HFFc6 (cell line): ENCODE measurements at regions not wholly inside any gene's neighbourhood (a gene's known extent, or its start where the extent isn't known, plus 50 kb on each side); places are given as distances from the start of the nearest gene placed in this dataset.

Experiments
- DNase-seq: peaks from one replicate; pipeline ENCODE4 v3.0.0-alpha.2; 2018
- H3K27ac Mint-ChIP-seq: 2 replicates; pipeline ENCODE4 v1.8.0; 2020; ENCODE audit warnings: mild to moderate bottlenecking, mixed read lengths
- H3K27me3 Mint-ChIP-seq: 2 replicates; pipeline ENCODE4 v1.8.0; 2021; ENCODE audit warnings: mild to moderate bottlenecking, moderate library complexity, mixed read lengths; ENCODE audit not compliant: insufficient read depth
- H3K36me3 Mint-ChIP-seq: 2 replicates; pipeline ENCODE4 v1.8.0; 2021; ENCODE audit warnings: low read depth, mixed read lengths
- H3K4me1 Mint-ChIP-seq: 2 replicates; pipeline ENCODE4 v1.8.0; 2020; ENCODE audit warnings: low read depth, mixed read lengths
- H3K4me3 Mint-ChIP-seq: 2 replicates; pipeline ENCODE4 v1.8.0; 2020; ENCODE audit warnings: mild to moderate bottlenecking, moderate library complexity, mixed read lengths
- H3K9me3 Mint-ChIP-seq: 2 replicates; pipeline ENCODE4 v1.8.0; 2020; ENCODE audit warnings: mild to moderate bottlenecking, mixed read lengths
- TF ChIP-seq, protein P1 (sequence below): fragments of 200-600 bp; sonication (generic); IDR thresholded peaks from 2 replicates; pipeline ENCODE4 v1.5.0; 2021; ENCODE audit warnings: antibody characterized with exemption, mild to moderate bottlenecking

DNA sequence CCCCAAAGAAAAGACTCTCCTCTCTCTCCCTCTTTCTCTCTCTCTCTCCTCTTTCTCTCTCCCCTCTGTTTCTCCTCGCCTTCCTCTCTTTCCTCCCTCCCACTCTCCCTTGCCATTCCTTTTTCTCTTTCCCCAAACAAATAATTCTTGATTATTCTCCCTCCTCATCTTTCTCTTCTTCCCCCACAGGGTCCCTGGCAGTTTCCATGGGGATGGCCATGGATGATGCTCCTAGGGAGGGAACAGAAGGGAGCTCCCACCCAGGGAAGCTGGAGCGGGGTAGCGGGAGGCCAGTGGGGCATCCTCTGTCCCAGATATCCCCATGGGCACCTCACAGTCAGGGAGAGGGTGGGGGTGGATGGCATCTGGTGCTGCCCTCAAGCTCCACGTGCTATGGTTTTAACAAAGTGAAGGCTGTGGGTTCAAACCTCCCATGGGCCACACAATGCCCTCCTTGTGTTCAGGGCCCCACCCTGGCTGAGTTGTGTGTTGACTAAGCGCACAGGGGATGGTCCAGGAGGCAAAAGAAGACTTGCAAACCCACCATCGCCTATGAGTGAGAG lies 266.4 kb downstream of the BUD13 start:
- peaks cover 8% of the 10 kb centered on the region for H3K9me3 Mint-ChIP-seq
- H3K4me3 Mint-ChIP-seq: no peak overlapping the region

DNA sequence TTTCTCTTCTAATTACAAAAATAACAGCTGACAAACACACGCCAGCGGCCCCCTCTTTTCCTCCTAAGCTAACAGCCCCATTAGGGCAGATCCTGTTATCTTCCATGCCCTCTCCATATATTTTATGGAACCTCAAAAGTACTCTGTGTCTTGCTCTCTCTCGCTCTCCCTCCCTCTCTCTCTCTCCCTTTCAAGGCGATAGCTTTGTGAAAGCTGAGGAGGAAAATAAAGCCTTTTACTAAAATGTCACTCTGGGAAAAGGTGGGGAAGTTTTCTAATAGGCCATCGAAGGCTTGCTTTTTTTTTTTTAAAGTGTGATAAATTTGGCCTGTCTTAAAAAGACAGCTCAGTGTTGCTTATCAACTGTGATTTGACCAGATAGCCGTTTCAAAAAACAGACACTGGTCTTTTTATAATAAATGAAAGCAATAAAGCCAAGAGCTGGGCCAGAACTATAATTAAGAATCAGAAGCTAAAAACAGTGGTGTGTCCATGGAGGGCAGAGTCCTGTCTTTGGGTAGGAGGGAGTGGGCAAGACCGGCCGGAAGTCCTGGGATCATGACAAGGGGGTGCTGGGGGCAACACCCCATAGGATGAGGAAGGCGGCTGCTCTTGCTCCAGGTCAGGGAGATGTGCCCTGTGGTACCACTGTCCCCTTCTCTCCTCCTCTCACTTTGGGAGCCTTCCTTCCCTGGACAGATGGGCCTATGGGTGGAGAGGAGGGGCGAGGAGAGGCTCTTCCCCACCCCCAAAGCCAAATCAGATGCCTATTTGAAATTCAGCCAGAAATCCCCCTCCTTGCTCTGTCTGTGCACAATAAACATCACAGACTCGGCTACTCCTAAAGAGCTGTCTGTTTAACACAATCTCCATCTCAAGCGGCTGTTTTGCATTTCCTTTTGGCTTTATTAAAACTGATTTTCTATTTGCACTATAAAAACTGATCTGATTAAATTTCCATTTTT lies 267.2 kb downstream of the BUD13 start:
- Mint-ChIP-seq H3K27me3 (peaks cover 13% of the 10 kb centered on the region), H3K4me1 (no peaks in the 10 kb centered on the region), H3K4me3 (no peak overlapping the region), H3K9me3 (peaks cover 8% of the 10 kb centered on the region), H3K36me3 (no peaks in the 10 kb centered on the region), H3K27ac (no peak overlapping the region)
- no peak for DNase-seq
- TF ChIP-seq, protein P1, sequence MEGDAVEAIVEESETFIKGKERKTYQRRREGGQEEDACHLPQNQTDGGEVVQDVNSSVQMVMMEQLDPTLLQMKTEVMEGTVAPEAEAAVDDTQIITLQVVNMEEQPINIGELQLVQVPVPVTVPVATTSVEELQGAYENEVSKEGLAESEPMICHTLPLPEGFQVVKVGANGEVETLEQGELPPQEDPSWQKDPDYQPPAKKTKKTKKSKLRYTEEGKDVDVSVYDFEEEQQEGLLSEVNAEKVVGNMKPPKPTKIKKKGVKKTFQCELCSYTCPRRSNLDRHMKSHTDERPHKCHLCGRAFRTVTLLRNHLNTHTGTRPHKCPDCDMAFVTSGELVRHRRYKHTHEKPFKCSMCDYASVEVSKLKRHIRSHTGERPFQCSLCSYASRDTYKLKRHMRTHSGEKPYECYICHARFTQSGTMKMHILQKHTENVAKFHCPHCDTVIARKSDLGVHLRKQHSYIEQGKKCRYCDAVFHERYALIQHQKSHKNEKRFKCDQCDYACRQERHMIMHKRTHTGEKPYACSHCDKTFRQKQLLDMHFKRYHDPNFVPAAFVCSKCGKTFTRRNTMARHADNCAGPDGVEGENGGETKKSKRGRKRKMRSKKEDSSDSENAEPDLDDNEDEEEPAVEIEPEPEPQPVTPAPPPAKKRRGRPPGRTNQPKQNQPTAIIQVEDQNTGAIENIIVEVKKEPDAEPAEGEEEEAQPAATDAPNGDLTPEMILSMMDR: no peak

More for the DNA sequence above, 266.4 kb downstream of the BUD13 start:
- Mint-ChIP-seq H3K27me3 (peaks cover 16% of the 10 kb centered on the region), H3K36me3 (no peaks in the 10 kb centered on the region), H3K4me1 (no peaks in the 10 kb centered on the region), H3K27ac (no peak overlapping the region)
- no peak for DNase-seq
- TF ChIP-seq, protein P1: no peak

DNA sequence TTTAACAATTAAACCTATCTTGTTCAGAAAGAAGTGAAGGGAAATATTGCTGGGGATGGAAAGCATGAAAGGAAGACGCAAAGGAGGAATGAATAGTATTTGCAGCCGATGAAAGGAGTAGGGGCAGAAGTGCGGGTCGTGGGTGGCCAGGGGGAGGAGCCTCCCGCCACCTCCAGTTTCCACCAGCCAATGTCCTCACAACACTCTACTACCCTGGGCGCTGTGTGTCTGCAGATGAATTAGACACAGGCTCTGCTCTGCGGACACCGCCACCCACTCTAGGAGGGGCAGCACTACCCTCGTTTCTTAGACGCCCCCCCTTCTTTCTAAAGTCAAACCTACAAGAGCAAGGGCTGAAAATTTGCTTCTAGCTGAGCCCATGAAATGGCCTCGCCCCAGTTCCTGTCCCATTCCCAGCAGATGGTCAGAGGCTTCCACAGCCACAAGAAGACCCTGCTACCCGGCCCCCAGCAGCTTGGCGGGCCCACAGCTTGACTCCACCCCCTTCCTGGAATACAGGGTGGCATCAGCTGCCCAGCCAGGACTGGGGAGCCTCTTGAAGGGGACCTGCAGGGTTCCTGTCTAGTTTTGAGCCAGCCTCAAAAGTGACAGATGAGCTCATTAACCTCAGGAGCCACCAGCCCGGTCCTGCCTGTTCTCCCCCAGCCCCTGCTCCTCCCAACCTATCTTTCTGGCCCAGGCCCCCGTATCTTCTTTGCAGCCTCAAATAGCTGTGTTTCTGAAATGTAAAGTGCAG lies 268.1 kb downstream of the BUD13 start:
- Mint-ChIP-seq H3K9me3 (peaks cover 2% of the 10 kb centered on the region), H3K4me3 (no peak overlapping the region), H3K4me1 (no peaks in the 10 kb centered on the region), H3K27me3 (peaks cover 13% of the 10 kb centered on the region), H3K27ac (no peak overlapping the region), H3K36me3 (no peaks in the 10 kb centered on the region)
- TF ChIP-seq, protein P1: no peak
- DNase-seq: no peak

DNA sequence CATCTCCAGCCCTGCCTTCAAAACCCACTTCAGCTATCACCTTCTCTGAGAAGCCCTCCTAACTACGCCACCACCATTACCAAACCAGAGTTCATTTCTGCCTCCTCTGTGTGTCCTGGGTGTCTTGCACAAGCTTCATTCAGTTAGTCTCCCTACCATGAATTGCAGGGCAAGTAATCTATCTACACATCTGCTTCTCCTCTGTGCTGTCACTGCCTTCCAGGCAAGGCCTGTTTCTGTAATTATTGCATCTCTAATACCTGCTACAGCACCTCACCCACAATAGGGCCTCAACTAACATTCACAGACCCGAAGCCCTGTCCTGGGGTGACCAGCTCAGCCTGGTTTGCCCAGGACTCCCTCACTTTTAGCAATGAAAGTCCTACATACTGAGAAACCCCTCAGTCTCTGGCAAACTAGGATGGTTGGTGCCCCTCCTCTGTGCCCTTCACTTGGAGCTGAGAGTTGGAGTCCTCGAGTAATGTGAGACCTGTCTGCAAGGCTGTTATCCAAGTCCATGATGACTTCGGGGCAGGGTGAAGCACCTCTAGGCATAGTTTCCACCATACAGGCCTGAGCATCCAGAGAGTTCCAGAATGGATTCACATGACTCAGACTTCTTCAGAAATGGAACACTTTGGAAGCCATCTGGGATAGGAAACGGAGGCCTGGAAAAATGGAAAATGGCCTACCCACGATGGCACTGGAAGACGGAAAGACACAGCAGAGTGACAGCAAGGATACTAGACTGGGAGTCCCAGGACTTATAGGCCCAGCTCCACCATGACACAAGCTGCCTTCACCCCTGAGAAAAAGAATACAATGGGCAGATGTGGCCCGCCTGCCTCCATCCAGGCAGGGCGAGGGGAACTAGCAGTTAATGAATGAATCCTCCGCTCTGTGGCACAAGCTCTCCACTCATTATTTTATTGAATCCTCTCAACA lies 269.3 kb downstream of the BUD13 start:
- Mint-ChIP-seq H3K9me3 (no peaks in the 10 kb centered on the region; the same call in 1 of the 2 replicates), H3K4me1 (no peaks in the 10 kb centered on the region), H3K4me3 (no peak overlapping the region), H3K27me3 (peaks cover 13% of the 10 kb centered on the region), H3K36me3 (no peaks in the 10 kb centered on the region), H3K27ac (no peak overlapping the region)
- TF ChIP-seq, protein P1: no peak
- no peak for DNase-seq

DNA sequence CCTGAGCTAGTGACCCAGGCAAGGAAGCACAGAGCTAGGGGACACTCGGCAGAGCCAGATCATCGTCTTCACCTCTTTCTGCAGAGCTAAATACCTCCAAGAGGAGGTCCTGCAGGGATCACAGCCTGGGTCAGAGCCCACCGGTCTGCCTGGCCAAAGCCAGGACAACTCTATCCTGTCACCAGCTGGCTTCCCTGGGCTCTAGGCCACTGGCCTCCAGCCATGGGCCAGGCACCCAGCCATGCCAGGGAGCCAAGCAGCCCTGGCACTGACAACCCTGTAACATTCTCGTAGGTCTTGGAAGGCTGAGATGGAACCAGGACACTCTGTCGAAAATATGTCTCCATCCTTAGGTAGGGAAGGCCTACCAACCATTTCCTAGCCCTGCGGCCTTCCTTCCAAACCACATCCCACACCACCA lies 270.1 kb downstream of the BUD13 start:
- Mint-ChIP-seq H3K4me3 (no peak overlapping the region), H3K27ac (no peak overlapping the region), H3K36me3 (no peaks in the 10 kb centered on the region), H3K27me3 (peaks cover 12% of the 10 kb centered on the region), H3K4me1 (no peaks in the 10 kb centered on the region), H3K9me3 (no peaks in the 10 kb centered on the region; the same call in 1 of the 2 replicates)
- DNase-seq: no peak
- TF ChIP-seq, protein P1: no peak
